Smooth muscle cell (in vitro differentiated cells): ENCODE measurements at regions not wholly inside any gene's neighbourhood (a gene's known extent, or its start where the extent isn't known, plus 50 kb on each side); places are given as distances from the start of the nearest gene placed in this dataset.

ENCODE experiments used
- DNase-seq: peaks from one replicate; lab custom pipeline; 2025; ENCODE audit not compliant: unreplicated experiment; lab: John Stamatoyannopoulos, UW
- H2AFZ ChIP-seq: fragments of 200-600 bp; sonication (generic); 2 replicates; pipeline ENCODE4 v1.6.0; 2016; ENCODE audit warnings: antibody characterized with exemption, low read depth, mild to moderate bottlenecking
- H3F3A ChIP-seq: fragments of 200-600 bp; sonication (generic); 2 replicates; pipeline ENCODE4 v1.6.0; 2017; ENCODE audit warnings: antibody characterized with exemption, low read depth
- H3K27ac ChIP-seq: fragments of 200-600 bp; sonication (generic); 2 replicates; pipeline ENCODE4 v1.5.1; 2016; ENCODE audit warnings: low read depth, mild to moderate bottlenecking
- H3K27me3 ChIP-seq: fragments of 200-600 bp; sonication (generic); 2 replicates; pipeline ENCODE4 v1.6.1; 2016; ENCODE audit warnings: low read depth, mild to moderate bottlenecking
- H3K36me3 ChIP-seq: fragments of 200-600 bp; sonication (generic); 2 replicates; pipeline ENCODE4 v1.5.1; 2016; ENCODE audit warnings: low read depth
- H3K4me1 ChIP-seq: fragments of 200-600 bp; sonication (generic); 2 replicates; pipeline ENCODE4 v1.5.1; 2016; ENCODE audit warnings: low read depth
- H3K4me2 ChIP-seq: fragments of 200-600 bp; sonication (generic); 2 replicates; pipeline ENCODE4 v1.6.0; 2016; ENCODE audit warnings: mild to moderate bottlenecking
- H3K4me3 ChIP-seq: fragments of 200-600 bp; sonication (generic); 2 replicates; pipeline ENCODE4 v1.5.1; 2016; ENCODE audit warnings: mild to moderate bottlenecking
- H3K79me2 ChIP-seq: fragments of 200-600 bp; sonication (generic); 2 replicates; pipeline ENCODE4 v1.6.0; 2016; ENCODE audit warnings: low read depth, mild to moderate bottlenecking
- H3K9ac ChIP-seq: fragments of 200-600 bp; sonication (generic); 2 replicates; pipeline ENCODE4 v1.6.0; 2016; ENCODE audit warnings: low read depth
- H3K9me3 ChIP-seq: fragments of 200-600 bp; sonication (generic); replicated peaks from 2 replicates; pipeline ENCODE4 v1.5.1; 2016; ENCODE audit warnings: low read depth
- H4K20me1 ChIP-seq: fragments of 200-600 bp; sonication (generic); 2 replicates; pipeline ENCODE4 v1.6.0; 2016; ENCODE audit warnings: low read depth
- WGBS: methylation state at CpG from one replicate; pipeline ENCODE4 v1.1.7; 2016; ENCODE audit warnings: low lambda C conversion rate; 5-methylcytosine and 5-hydroxymethylcytosine counted together
- TF ChIP-seq, protein P1 (sequence below): fragments of 200-600 bp; sonication (generic); IDR thresholded peaks from 2 replicates; pipeline ENCODE4 v1.5.1; 2017; ENCODE audit warnings: borderline replicate concordance, mild to moderate bottlenecking, antibody characterized with exemption; ENCODE audit not compliant: insufficient read depth, poor library complexity, severe bottlenecking

DNA sequence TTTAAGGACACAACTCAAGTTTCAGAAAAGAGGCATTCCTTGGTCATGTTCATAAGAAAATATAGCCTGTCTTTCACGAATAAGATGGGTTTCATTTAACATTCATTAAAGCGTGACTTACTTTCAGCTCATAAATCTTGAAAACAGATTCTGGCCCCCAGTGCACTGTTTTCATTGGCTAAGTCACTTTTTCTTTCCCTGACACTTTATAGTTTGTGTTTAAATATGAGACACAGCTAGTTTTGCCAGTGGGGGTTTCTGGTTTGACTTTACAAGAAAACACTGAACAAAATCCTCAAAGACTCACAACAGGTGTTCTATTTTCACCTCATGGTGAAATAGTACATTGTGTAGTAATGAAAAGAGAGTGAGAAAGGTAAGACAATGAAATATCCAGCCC is 65.9 kb downstream of the PHLDA1 start:
- no peaks in the 10 kb centered on the region for H3K27me3 ChIP-seq
- H3K79me2 ChIP-seq: no peaks in the 10 kb centered on the region
- no peak for DNase-seq
- H3K4me3 ChIP-seq: no peak overlapping the region
- no peaks in the 10 kb centered on the region for H3K4me1 ChIP-seq
- TF ChIP-seq, protein P1, sequence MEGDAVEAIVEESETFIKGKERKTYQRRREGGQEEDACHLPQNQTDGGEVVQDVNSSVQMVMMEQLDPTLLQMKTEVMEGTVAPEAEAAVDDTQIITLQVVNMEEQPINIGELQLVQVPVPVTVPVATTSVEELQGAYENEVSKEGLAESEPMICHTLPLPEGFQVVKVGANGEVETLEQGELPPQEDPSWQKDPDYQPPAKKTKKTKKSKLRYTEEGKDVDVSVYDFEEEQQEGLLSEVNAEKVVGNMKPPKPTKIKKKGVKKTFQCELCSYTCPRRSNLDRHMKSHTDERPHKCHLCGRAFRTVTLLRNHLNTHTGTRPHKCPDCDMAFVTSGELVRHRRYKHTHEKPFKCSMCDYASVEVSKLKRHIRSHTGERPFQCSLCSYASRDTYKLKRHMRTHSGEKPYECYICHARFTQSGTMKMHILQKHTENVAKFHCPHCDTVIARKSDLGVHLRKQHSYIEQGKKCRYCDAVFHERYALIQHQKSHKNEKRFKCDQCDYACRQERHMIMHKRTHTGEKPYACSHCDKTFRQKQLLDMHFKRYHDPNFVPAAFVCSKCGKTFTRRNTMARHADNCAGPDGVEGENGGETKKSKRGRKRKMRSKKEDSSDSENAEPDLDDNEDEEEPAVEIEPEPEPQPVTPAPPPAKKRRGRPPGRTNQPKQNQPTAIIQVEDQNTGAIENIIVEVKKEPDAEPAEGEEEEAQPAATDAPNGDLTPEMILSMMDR: no peak
- no peak overlapping the region for H3K4me2 ChIP-seq
- H3K27ac ChIP-seq: no peak overlapping the region
- no peaks in the 10 kb centered on the region for H4K20me1 ChIP-seq
- no peaks in the 10 kb centered on the region for H3K36me3 ChIP-seq
- H3K9ac ChIP-seq: no peak overlapping the region
- WGBS: 86% methylated on average over 2 of the region's 2 CpGs
- no peaks in the 10 kb centered on the region for H3K9me3 ChIP-seq
- H2AFZ ChIP-seq: peak overlapping the region; percentile 47
- no peaks in the 10 kb centered on the region for H3F3A ChIP-seq

DNA sequence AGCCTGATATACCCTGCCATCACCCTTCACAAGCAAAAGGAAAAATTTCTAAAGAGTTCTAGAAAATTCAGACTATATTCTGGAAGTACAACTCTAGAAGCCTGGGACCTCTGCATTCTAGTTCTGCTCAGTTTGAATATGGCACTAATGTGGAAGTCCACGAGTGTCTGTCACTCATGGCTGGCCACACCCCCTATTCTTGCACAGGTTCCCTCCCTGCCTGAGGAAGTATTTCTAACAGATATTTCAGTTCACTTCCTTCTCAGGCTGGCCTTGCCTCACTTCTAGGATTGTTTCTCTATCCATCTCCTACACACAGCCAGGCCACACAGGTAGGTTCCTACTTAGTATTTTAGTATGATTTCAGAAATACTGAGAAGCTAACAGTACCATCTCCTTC is 67.4 kb downstream of the PHLDA1 start:
- WGBS: 79% methylated on average over 1 of the region's 1 CpG

DNA sequence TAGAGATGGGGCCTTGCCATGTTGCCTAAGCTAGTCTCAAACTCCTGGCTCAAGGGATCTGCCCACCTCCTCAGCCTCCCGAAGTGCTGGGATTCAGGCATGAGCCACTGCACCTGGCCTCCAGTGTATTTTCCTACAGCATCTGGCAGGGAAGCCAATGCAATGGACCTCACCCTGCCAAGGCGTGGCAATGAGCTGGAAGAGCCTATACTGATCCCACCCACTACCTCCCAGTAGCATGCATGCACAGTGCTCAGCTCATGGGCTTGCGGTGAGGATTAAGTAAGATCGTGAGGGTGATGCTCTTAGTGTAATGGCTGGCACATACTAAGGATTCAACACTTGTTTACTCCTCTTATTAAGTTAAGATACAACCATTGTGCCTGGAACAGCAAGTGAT is 69.7 kb downstream of the PHLDA1 start:
- H3K27ac ChIP-seq: no peak overlapping the region
- DNase-seq: no peak
- no peak overlapping the region for H3K4me2 ChIP-seq
- no peaks in the 10 kb centered on the region for H3K79me2 ChIP-seq
- H3K9ac ChIP-seq: no peak overlapping the region
- no peaks in the 10 kb centered on the region for H3K9me3 ChIP-seq
- no peaks in the 10 kb centered on the region for H4K20me1 ChIP-seq
- no peaks in the 10 kb centered on the region for H3K36me3 ChIP-seq
- no peaks in the 10 kb centered on the region for H3F3A ChIP-seq
- TF ChIP-seq, protein P1: no peak
- 97% methylated on average over 4 of the region's 4 CpGs for WGBS
- H3K4me3 ChIP-seq: no peak overlapping the region
- no peaks in the 10 kb centered on the region for H3K27me3 ChIP-seq
- peaks cover 8% of the 10 kb centered on the region for H3K4me1 ChIP-seq
- no peak overlapping the region for H2AFZ ChIP-seq

More for the DNA sequence above, 67.4 kb downstream of the PHLDA1 start:
- TF ChIP-seq, protein P1: no peak
- Histone ChIP-seq H3K27me3 (no peaks in the 10 kb centered on the region), H3K36me3 (no peaks in the 10 kb centered on the region), H2AFZ (no peak overlapping the region), H3F3A (no peaks in the 10 kb centered on the region), H3K4me1 (peaks cover 4% of the 10 kb centered on the region), H3K9ac (no peak overlapping the region), H4K20me1 (no peaks in the 10 kb centered on the region), H3K9me3 (no peaks in the 10 kb centered on the region), H3K4me2 (no peak overlapping the region), H3K27ac (no peak overlapping the region), H3K4me3 (no peak overlapping the region), H3K79me2 (no peaks in the 10 kb centered on the region)
- DNase-seq: no peak

DNA sequence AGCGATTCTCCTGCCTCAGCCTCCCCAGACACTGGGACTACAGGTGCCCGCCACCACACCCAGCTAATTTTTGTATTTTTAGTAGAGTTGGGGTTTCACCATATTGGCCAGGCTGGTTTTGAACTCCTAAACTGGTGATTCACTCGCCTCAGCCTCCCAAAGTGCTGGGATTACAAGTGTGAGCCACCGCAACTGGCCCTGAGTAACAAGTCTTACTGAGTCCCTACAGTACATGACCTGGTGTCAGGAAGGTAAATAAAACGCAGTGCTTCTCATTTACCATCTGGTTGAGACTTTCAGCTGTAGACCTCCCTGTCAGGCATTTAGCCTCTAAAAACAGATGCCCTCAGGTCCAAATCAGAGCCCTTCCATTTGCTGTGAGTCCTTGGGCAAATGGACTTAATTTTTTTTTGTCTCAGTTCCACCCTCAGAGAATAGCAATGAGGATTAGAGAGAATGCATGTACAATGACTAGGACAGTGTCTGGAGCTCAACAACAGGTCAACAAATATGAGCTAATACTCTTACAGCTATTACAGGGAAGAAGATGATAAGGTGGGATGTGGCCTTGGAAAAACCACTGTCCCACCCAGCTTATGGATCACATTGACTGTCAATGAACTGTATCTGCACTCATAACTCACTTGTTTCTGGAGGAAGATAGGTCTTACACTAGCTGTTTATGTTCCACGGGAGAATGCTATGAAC is 70.5 kb downstream of the PHLDA1 start:
- Histone ChIP-seq H3F3A (no peaks in the 10 kb centered on the region), H3K27ac (no peak overlapping the region), H2AFZ (no peak overlapping the region), H3K9me3 (no peaks in the 10 kb centered on the region), H3K9ac (no peak overlapping the region), H4K20me1 (no peaks in the 10 kb centered on the region), H3K4me3 (no peak overlapping the region), H3K4me2 (no peak overlapping the region), H3K79me2 (no peaks in the 10 kb centered on the region), H3K4me1 (peaks cover 8% of the 10 kb centered on the region), H3K36me3 (no peaks in the 10 kb centered on the region), H3K27me3 (no peaks in the 10 kb centered on the region)
- TF ChIP-seq, protein P1: no peak
- WGBS: 95% methylated on average over 6 of the region's 6 CpGs
- DNase-seq: no peak
